ENCODE measurements at regions not wholly inside any gene's neighbourhood (a gene's known extent, or its start where the extent isn't known, plus 50 kb on each side); places are given as distances from the start of the nearest gene placed in this dataset.

GRCh38 chr7:87007038-87007437 is 52.4 kb downstream of the ELAPOR2 start:
- TF ChIP-seq, protein P1, sequence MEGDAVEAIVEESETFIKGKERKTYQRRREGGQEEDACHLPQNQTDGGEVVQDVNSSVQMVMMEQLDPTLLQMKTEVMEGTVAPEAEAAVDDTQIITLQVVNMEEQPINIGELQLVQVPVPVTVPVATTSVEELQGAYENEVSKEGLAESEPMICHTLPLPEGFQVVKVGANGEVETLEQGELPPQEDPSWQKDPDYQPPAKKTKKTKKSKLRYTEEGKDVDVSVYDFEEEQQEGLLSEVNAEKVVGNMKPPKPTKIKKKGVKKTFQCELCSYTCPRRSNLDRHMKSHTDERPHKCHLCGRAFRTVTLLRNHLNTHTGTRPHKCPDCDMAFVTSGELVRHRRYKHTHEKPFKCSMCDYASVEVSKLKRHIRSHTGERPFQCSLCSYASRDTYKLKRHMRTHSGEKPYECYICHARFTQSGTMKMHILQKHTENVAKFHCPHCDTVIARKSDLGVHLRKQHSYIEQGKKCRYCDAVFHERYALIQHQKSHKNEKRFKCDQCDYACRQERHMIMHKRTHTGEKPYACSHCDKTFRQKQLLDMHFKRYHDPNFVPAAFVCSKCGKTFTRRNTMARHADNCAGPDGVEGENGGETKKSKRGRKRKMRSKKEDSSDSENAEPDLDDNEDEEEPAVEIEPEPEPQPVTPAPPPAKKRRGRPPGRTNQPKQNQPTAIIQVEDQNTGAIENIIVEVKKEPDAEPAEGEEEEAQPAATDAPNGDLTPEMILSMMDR (IDR thresholded peaks at IDR 0.05; ENCODE audit: insufficient read depth, low read length, poor library complexity, severe bottlenecking): no peak
- H3K27me3 ChIP-seq (replicated peaks; ENCODE audit: control insufficient read depth, insufficient read depth, low read length): no peaks in the 10 kb centered on the region

GRCh38 chr7:87004956-87005355 is 54.5 kb downstream of the ELAPOR2 start:
- TF ChIP-seq, protein P1 (IDR thresholded peaks at IDR 0.05; ENCODE audit: insufficient read depth, low read length, poor library complexity, severe bottlenecking): no peak
- Histone ChIP-seq H3K4me3 (replicated peaks; ENCODE audit: low read depth, low read length) (no peak overlapping the region), H3K27me3 (replicated peaks; ENCODE audit: control insufficient read depth, insufficient read depth, low read length) (no peaks in the 10 kb centered on the region), H3K36me3 (ENCODE audit: control insufficient read depth, insufficient read depth, low read length) (no peaks in the 10 kb centered on the region)
- DNase-seq (ENCODE audit: extremely low read depth, insufficient read length): no peak

More at GRCh38 chr7:87007038-87007437, 52.4 kb downstream of the ELAPOR2 start:
- no peak for DNase-seq (ENCODE audit: extremely low read depth, insufficient read length)
- Histone ChIP-seq H3K36me3 (ENCODE audit: control insufficient read depth, insufficient read depth, low read length) (no peaks in the 10 kb centered on the region), H3K4me3 (replicated peaks; ENCODE audit: low read depth, low read length) (no peak overlapping the region)

- TF ChIP-seq, protein P1 (IDR thresholded peaks at IDR 0.05; ENCODE audit: insufficient read depth, low read length, poor library complexity, severe bottlenecking): no peak
- H3K36me3 ChIP-seq (ENCODE audit: control insufficient read depth, insufficient read depth, low read length): no peaks in the 10 kb centered on the region
- no peak for DNase-seq (ENCODE audit: extremely low read depth, insufficient read length)
- no peaks in the 10 kb centered on the region for H3K27me3 ChIP-seq (replicated peaks; ENCODE audit: control insufficient read depth, insufficient read depth, low read length)
- H3K4me3 ChIP-seq (replicated peaks; ENCODE audit: low read depth, low read length): no peak overlapping the region
These were observed 55.3 kb downstream of the ELAPOR2 start for GRCh38 chr7:87003872-87004798.

GRCh38 chr7:87001214-87001613 is 58.2 kb downstream of the ELAPOR2 start:
- Histone ChIP-seq H3K4me3 (replicated peaks; ENCODE audit: low read depth, low read length) (no peak overlapping the region), H3K27me3 (replicated peaks; ENCODE audit: control insufficient read depth, insufficient read depth, low read length) (no peaks in the 10 kb centered on the region), H3K36me3 (ENCODE audit: control insufficient read depth, insufficient read depth, low read length) (no peaks in the 10 kb centered on the region)
- TF ChIP-seq, protein P1 (IDR thresholded peaks at IDR 0.05; ENCODE audit: insufficient read depth, low read length, poor library complexity, severe bottlenecking): no peak
- no peak for DNase-seq (ENCODE audit: extremely low read depth, insufficient read length)

GRCh38 chr7:87000344-87000743 is 59.1 kb downstream of the ELAPOR2 start:
- no peaks in the 10 kb centered on the region for H3K27me3 ChIP-seq (replicated peaks; ENCODE audit: control insufficient read depth, insufficient read depth, low read length)
- TF ChIP-seq, protein P1 (IDR thresholded peaks at IDR 0.05; ENCODE audit: insufficient read depth, low read length, poor library complexity, severe bottlenecking): no peak
- no peak overlapping the region for H3K4me3 ChIP-seq (replicated peaks; ENCODE audit: low read depth, low read length)
- no peaks in the 10 kb centered on the region for H3K36me3 ChIP-seq (ENCODE audit: control insufficient read depth, insufficient read depth, low read length)
- DNase-seq (ENCODE audit: extremely low read depth, insufficient read length): no peak

All from GM06990 (cell line).